ENCODE measurements at regions not wholly inside any gene's neighbourhood (a gene's known extent, or its start where the extent isn't known, plus 50 kb on each side); places are given as distances from the start of the nearest gene placed in this dataset.

- no peak for TF ChIP-seq CTCF (IDR thresholded peaks at IDR 0.05; ENCODE audit: low read depth, low read length, poor library complexity, severe bottlenecking)
- TF ChIP-seq EZH2phosphoT487 (IDR thresholded peaks at IDR 0.05; ENCODE audit: borderline replicate concordance, low read length) = no peak
These were observed 110.0 kb upstream of the MYO3A start for GRCh38 chr10:25824050-25824449.

Data from DOHH2 (cell line).